ENCODE measurements at regions not wholly inside any gene's neighbourhood (a gene's known extent, or its start where the extent isn't known, plus 50 kb on each side); places are given as distances from the start of the nearest gene placed in this dataset.

- TF ChIP-seq TAF1 (IDR thresholded peaks at IDR 0.05; ENCODE audit: borderline replicate concordance, low read depth, low read length) (no peak), POLR2A (IDR thresholded peaks at IDR 0.05; ENCODE audit: low read depth, low read length) (no peak), POLR2AphosphoS5 (IDR thresholded peaks at IDR 0.05; ENCODE audit: low read depth, low read length) (no peak)
Measured at GRCh38 chr1:55363268-55363667, 148.1 kb upstream of the USP24 start.
